Coronary artery (tissue), 2 donors: ENCODE measurements at regions not wholly inside any gene's neighbourhood (a gene's known extent, or its start where the extent isn't known, plus 50 kb on each side); places are given as distances from the start of the nearest gene placed in this dataset.

Experiments
- DNase-seq: peaks from one replicate; pipeline ENCODE4 v3.0.0-alpha.2; 2017; ENCODE audit warnings: low spot score
- H3K27ac ChIP-seq, 2 donors: fragments of 200-600 bp; sonication (generic); one replicate each; pipeline ENCODE4 v1.5.1; 2016 to 2019
- H3K4me3 ChIP-seq: fragments of 200-600 bp; sonication (generic); 2 replicates; pipeline ENCODE4 v1.5.1; 2016; ENCODE audit warnings: mild to moderate bottlenecking, moderate library complexity
- CTCF ChIP-seq: fragments of 200-600 bp; sonication (generic); IDR thresholded peaks from one replicate; pipeline ENCODE4 v1.5.1; 2019; ENCODE audit warnings: antibody characterized with exemption

GRCh38 chr7:91564541-91564940, 300.3 kb downstream of the FZD1 start:
- H3K4me3 ChIP-seq: no peak overlapping the region
- DNase-seq: no peak
- H3K27ac ChIP-seq: no peak overlapping the region
- TF ChIP-seq CTCF: no peak

GRCh38 chr7:91565499-91566401, 301.5 kb downstream of the FZD1 start:
- no peak for DNase-seq
- H3K27ac ChIP-seq: no peak overlapping the region
- TF ChIP-seq CTCF: no peak
- H3K4me3 ChIP-seq: no peak overlapping the region

- DNase-seq: no peak
- no peak overlapping the region for H3K4me3 ChIP-seq
- no peak for TF ChIP-seq CTCF
These were observed 302.1 kb downstream of the FZD1 start for GRCh38 chr7:91566402-91566732.

GRCh38 chr7:91567081-91568012, 303.1 kb downstream of the FZD1 start:
- DNase-seq: no peak
- Histone ChIP-seq H3K27ac (no peak overlapping the region), H3K4me3 (no peak overlapping the region)
- no peak for TF ChIP-seq CTCF

More at GRCh38 chr7:91566402-91566732, 302.1 kb downstream of the FZD1 start:
- no peak overlapping the region for H3K27ac ChIP-seq

- Histone ChIP-seq H3K4me3 (no peak overlapping the region), H3K27ac (no peak overlapping the region)
- no peak for TF ChIP-seq CTCF
- no peak for DNase-seq
These were observed 303.9 kb downstream of the FZD1 start for GRCh38 chr7:91568138-91568537.

GRCh38 chr7:91569728-91570457, 305.7 kb downstream of the FZD1 start:
- no peak overlapping the region for H3K27ac ChIP-seq
- no peak overlapping the region for H3K4me3 ChIP-seq
- no peak for TF ChIP-seq CTCF
- DNase-seq: no peak
